ENCODE measurements at regions not wholly inside any gene's neighbourhood (a gene's known extent, or its start where the extent isn't known, plus 50 kb on each side); places are given as distances from the start of the nearest gene placed in this dataset.

DNA sequence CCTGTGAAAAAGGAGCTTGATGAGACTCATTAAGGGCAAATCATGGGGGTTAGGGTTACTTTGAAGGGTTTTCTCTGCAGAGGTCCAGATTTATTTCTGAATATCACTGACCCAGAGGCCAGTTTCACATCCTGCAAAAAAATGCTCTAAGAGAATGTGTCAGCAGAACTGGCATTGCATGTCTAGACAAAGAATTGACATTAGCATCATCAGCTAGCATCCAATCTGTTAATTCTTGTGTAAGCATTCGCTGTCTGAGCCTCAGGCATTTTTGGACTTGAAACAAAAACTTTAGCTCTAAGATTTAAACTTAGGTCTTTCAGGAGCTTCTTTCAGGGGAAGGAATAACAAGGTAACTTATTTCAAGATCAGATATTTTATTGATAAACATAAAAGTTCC lies 187.9 kb upstream of the ELL2 start:
- DNase-seq (ENCODE audit: low spot score, unreplicated experiment): no peak
- H3K27me3 Mint-ChIP-seq: peaks cover 7% of the 10 kb centered on the region
- no peak overlapping the region for H3K4me3 Mint-ChIP-seq (ENCODE audit: low read depth)
- no peaks in the 10 kb centered on the region for H3K36me3 Mint-ChIP-seq (ENCODE audit: insufficient read depth)
- TF ChIP-seq, protein P1, sequence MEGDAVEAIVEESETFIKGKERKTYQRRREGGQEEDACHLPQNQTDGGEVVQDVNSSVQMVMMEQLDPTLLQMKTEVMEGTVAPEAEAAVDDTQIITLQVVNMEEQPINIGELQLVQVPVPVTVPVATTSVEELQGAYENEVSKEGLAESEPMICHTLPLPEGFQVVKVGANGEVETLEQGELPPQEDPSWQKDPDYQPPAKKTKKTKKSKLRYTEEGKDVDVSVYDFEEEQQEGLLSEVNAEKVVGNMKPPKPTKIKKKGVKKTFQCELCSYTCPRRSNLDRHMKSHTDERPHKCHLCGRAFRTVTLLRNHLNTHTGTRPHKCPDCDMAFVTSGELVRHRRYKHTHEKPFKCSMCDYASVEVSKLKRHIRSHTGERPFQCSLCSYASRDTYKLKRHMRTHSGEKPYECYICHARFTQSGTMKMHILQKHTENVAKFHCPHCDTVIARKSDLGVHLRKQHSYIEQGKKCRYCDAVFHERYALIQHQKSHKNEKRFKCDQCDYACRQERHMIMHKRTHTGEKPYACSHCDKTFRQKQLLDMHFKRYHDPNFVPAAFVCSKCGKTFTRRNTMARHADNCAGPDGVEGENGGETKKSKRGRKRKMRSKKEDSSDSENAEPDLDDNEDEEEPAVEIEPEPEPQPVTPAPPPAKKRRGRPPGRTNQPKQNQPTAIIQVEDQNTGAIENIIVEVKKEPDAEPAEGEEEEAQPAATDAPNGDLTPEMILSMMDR (IDR thresholded peaks at IDR 0.05; ENCODE audit: unreplicated experiment): no peak
- H3K9me3 Mint-ChIP-seq (ENCODE audit: low read depth): no peaks in the 10 kb centered on the region
- H3K4me1 Mint-ChIP-seq (ENCODE audit: low read depth): peaks cover 7% of the 10 kb centered on the region
- no peak overlapping the region for H3K27ac Mint-ChIP-seq

DNA sequence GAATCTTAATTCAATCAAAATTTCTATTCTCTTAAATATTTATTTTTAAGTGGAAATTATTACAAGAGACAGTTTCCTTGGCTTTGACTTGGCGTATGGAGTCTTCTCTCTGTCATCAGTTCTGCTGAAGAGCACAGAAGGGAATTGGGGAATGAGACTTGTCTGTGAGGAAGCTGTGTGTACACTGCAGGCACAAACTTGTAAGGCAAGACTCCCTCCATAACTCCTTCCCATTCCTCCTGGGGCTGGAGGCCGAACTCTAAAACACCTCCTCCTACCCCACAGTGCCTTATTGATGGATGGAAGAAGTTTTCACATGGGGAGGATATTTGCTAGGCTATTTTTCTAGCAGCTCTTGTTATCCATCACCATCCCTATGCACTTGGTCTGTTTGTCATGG lies 187.4 kb upstream of the ELL2 start:
- no peaks in the 10 kb centered on the region for H3K36me3 Mint-ChIP-seq (ENCODE audit: insufficient read depth)
- no peak overlapping the region for H3K27ac Mint-ChIP-seq
- no peak overlapping the region for H3K4me3 Mint-ChIP-seq (ENCODE audit: low read depth)
- DNase-seq (ENCODE audit: low spot score, unreplicated experiment): no peak
- H3K9me3 Mint-ChIP-seq (ENCODE audit: low read depth): no peaks in the 10 kb centered on the region
- TF ChIP-seq, protein P1 (IDR thresholded peaks at IDR 0.05; ENCODE audit: unreplicated experiment): no peak
- peaks cover 7% of the 10 kb centered on the region for H3K27me3 Mint-ChIP-seq
- H3K4me1 Mint-ChIP-seq (ENCODE audit: low read depth): peaks cover 12% of the 10 kb centered on the region

DNA sequence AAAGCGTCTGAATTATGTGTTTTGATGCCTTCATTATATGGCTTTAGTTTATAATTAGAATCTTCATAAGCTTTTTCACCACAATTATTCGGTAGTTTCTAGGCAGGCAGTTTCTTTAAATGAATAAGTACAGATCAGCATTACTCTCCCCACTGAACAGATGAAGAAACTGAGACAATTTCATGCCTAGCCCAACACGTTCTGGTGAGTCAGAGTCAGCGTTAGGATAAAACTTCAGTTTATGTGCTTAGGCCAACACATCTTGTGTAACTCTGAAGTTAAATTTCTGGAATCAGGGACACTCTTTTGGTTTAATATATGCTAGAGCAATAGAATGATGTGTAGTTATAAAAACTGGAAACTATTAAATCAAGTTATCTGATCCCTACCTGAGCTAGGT lies 186.7 kb upstream of the ELL2 start:
- peaks cover 7% of the 10 kb centered on the region for H3K27me3 Mint-ChIP-seq
- no peak for DNase-seq (ENCODE audit: low spot score, unreplicated experiment)
- H3K36me3 Mint-ChIP-seq (ENCODE audit: insufficient read depth): no peaks in the 10 kb centered on the region
- TF ChIP-seq, protein P1 (IDR thresholded peaks at IDR 0.05; ENCODE audit: unreplicated experiment): no peak
- H3K27ac Mint-ChIP-seq: no peak overlapping the region
- H3K4me1 Mint-ChIP-seq (ENCODE audit: low read depth): peaks cover 13% of the 10 kb centered on the region
- no peaks in the 10 kb centered on the region for H3K9me3 Mint-ChIP-seq (ENCODE audit: low read depth)
- no peak overlapping the region for H3K4me3 Mint-ChIP-seq (ENCODE audit: low read depth)

DNA sequence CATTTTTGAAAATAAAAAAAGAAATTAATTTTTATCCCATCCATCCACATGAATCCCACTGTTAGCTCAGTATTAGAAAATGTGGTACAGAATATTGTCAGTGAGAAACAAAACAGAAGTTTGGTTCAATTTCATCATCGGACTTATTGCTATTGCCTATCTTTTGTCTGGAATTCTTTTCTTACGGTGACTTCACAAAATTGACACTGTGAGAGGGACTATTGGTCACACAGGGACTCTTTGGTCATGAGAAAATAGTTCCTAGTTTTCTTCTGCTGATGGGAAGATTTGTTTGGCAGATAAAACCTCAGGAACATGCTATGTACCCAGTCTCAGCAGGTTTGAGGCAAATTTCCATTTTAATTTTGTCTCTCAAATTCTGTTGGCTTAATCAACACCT lies 186.2 kb upstream of the ELL2 start:
- peaks cover 18% of the 10 kb centered on the region for H3K4me1 Mint-ChIP-seq (ENCODE audit: low read depth)
- TF ChIP-seq, protein P1 (IDR thresholded peaks at IDR 0.05; ENCODE audit: unreplicated experiment): no peak
- no peak overlapping the region for H3K4me3 Mint-ChIP-seq (ENCODE audit: low read depth)
- no peaks in the 10 kb centered on the region for H3K9me3 Mint-ChIP-seq (ENCODE audit: low read depth)
- DNase-seq (ENCODE audit: low spot score, unreplicated experiment): no peak
- H3K27me3 Mint-ChIP-seq: peaks cover 7% of the 10 kb centered on the region
- H3K27ac Mint-ChIP-seq: no peak overlapping the region
- H3K36me3 Mint-ChIP-seq (ENCODE audit: insufficient read depth): no peaks in the 10 kb centered on the region

DNA sequence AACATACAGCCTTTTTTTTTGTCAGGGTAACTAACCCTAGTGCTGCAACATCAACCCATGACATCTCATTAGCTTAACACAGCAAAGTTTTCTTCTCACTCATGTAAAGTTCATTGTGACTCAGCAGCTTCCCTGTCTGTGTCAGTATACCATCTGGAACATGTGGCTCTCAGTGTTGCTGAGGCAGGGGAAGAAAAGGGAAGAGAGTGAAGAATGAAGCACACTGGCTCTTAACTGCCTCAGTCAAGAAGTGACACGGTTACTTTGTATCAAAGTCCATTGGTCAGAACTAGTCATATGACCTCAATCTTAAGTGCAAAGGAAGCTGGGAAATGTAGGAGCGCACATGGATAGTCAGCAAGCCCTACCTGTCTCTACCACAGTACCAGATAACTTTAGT lies 185.0 kb upstream of the ELL2 start:
- TF ChIP-seq, protein P1 (IDR thresholded peaks at IDR 0.05; ENCODE audit: unreplicated experiment): no peak
- Mint-ChIP-seq H3K4me3 (ENCODE audit: low read depth) (no peak overlapping the region), H3K4me1 (ENCODE audit: low read depth) (peaks cover 23% of the 10 kb centered on the region), H3K27me3 (peaks cover 7% of the 10 kb centered on the region), H3K36me3 (ENCODE audit: insufficient read depth) (no peaks in the 10 kb centered on the region), H3K9me3 (ENCODE audit: low read depth) (no peaks in the 10 kb centered on the region), H3K27ac (no peak overlapping the region)
- no peak for DNase-seq (ENCODE audit: low spot score, unreplicated experiment)
